ENCODE measurements at regions not wholly inside any gene's neighbourhood (a gene's known extent, or its start where the extent isn't known, plus 50 kb on each side); places are given as distances from the start of the nearest gene placed in this dataset.

DNA sequence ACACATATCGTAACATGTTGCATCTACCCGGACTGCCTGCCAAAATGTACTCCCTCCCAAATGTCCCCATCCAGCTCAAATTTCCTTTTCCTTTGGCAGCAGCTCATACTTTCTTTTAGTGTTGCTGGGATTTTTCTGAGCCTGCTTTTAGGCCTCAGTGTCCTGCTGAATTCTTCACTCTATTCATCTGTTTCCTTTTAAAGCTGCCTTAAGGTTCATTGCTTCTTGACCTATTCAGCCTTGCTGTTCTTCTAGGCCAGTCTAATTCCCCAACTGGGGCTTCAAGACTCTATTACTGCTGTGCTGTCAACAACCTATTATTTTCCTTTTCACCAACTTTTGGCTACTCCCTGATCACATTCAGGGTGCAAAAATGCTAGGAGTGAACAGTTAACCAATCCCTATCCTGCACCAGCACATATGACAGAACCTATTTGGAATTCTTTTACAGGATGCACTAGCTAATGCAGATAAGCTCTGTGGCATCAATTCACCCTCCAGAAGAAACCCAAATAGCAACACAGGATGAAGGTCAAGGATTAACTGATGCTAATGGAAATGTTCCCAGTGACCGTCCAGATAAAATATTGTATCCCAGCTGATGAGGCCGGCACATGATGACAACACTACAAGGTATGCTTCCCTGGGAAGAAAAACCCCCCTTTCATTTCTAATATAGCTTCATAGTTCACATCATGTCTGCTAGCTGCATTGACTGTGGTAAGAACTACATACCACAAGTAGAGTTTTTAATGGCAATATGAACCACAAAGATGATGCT, 114.7 kb upstream of the TTC29 start:
- H3K4me3 Mint-ChIP-seq = no peak overlapping the region
- no peak overlapping the region for H3K27ac Mint-ChIP-seq
- ATAC-seq (replicated peaks) = no peak
- H3K4me1 Mint-ChIP-seq (ENCODE audit: low read depth in 2 of 2) = peaks cover 1 to 8% of the 10 kb centered on the region in 2 donors
- peaks cover 0 to 9% of the 10 kb centered on the region in 2 donors for H3K27me3 Mint-ChIP-seq
- H3K36me3 Mint-ChIP-seq (ENCODE audit: insufficient read depth) = no peaks in the 10 kb centered on the region
- no peaks in the 10 kb centered on the region for H3K9me3 Mint-ChIP-seq
- DNase-seq = no peak

DNA sequence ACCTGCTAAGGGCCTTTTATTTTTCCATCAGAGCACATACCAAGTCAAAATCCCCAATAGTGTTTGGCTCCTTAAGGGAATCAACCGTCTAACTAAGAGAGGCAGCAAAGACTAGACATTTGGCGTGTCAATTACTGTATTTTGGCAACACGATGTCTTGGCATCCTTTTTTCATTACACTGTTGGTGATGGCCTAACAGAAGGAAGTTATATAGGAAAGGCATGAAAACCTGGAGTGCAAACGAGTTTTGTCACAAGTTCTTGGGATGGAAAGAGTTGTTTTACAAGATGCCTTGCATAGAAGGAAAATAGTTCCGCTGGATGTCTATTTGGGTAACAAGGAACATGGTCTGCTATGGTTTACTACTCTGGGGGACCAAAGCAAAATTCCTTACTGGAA, 119.2 kb upstream of the TTC29 start:
- no peaks in the 10 kb centered on the region for H3K9me3 Mint-ChIP-seq

DNA sequence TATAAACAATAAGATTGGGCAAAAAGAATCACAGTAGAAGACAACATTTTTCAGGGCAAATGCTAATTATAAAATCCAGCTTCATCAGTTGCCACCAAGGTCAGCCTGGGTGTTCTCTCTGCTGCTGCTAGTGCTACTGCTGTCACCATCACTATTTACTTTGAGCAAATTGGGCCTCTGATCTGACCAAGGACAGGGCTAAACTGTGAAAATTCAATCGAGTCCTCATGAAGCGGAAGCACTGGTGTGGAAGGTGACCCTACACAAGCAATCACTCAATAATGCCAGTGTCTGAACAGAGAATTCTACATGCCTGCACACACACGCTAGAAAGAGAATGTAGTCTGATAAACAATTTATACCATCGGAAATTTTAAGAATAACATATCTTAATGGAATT, 122.9 kb upstream of the TTC29 start:
- Mint-ChIP-seq H3K27me3 (peaks cover 21 to 23% of the 10 kb centered on the region in 2 donors), H3K9me3 (no peaks in the 10 kb centered on the region), H3K4me3 (no peak overlapping the region), H3K27ac (no peak overlapping the region), H3K36me3 (ENCODE audit: insufficient read depth) (no peaks in the 10 kb centered on the region), H3K4me1 (ENCODE audit: low read depth in 2 of 2) (no peaks in the 10 kb centered on the region)
- ATAC-seq (replicated peaks) (no peak), DNase-seq (no peak)

More for the DNA sequence above, 119.2 kb upstream of the TTC29 start:
- Mint-ChIP-seq H3K27ac (no peak overlapping the region), H3K36me3 (ENCODE audit: insufficient read depth) (no peaks in the 10 kb centered on the region), H3K4me3 (no peak overlapping the region), H3K4me1 (ENCODE audit: low read depth in 2 of 2) (no peaks in the 10 kb centered on the region), H3K27me3 (peaks cover 7 to 15% of the 10 kb centered on the region in 2 donors)
- DNase-seq = no peak
- no peak for ATAC-seq (replicated peaks)

DNA sequence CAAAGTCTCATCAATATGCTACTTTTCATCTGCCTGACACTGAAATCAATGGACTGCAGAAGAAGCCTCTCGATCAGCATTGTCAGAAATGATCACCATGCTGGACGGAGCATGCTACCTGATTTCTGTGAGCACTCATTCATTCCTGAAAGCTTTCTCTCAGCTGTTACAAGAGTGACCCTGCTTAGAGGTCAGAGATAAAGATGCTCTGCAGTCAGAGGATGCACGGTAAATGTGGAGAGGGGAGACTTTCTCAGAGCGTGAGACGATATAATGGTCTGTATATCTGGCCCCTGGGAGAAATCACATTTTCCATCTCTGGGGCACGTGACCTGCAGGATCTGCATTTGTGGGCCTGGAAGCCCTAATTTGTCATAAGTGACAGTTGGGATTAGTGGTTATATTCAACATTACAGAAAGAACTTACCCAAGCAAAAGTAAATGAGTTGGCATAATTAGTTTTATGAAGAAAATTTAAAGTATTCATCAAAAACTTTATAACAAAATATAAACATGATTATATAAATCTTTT, 125.6 kb upstream of the TTC29 start:
- H3K36me3 Mint-ChIP-seq (ENCODE audit: insufficient read depth) = no peaks in the 10 kb centered on the region
- H3K27ac Mint-ChIP-seq = no peak overlapping the region
- DNase-seq = no peak
- no peak for ATAC-seq (replicated peaks)
- H3K4me3 Mint-ChIP-seq = no peak overlapping the region
- no peaks in the 10 kb centered on the region for H3K4me1 Mint-ChIP-seq (ENCODE audit: low read depth in 2 of 2)
- peaks cover 13 to 23% of the 10 kb centered on the region in 2 donors for H3K27me3 Mint-ChIP-seq
- H3K9me3 Mint-ChIP-seq = no peaks in the 10 kb centered on the region

DNA sequence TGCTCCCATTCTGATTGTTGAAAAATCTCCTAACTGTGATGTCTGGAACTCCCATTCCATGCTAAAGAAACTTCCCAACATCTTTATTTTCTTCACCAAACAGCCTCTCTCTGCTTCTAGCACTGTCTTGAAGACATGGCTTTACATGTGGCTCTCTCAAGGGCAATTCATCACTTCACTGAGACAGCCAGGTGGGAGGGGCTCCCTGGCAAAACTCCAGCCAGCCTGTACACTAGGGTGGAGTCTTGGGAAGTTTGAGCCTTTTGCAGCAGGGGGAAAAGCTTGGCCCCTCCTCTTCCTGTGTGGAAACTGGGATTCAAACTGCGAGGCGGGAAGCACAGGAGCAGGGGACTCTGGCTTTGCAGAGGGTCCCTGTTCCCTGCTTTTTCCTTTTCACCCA, 130.5 kb upstream of the TTC29 start:
- Mint-ChIP-seq H3K4me3 (no peak overlapping the region), H3K27ac (no peak overlapping the region), H3K9me3 (no peaks in the 10 kb centered on the region), H3K4me1 (ENCODE audit: low read depth in 2 of 2) (no peaks in the 10 kb centered on the region), H3K27me3 (peaks cover 20 to 28% of the 10 kb centered on the region in 2 donors), H3K36me3 (ENCODE audit: insufficient read depth) (no peaks in the 10 kb centered on the region)
- no peak for ATAC-seq (replicated peaks)
- no peak for DNase-seq

DNA sequence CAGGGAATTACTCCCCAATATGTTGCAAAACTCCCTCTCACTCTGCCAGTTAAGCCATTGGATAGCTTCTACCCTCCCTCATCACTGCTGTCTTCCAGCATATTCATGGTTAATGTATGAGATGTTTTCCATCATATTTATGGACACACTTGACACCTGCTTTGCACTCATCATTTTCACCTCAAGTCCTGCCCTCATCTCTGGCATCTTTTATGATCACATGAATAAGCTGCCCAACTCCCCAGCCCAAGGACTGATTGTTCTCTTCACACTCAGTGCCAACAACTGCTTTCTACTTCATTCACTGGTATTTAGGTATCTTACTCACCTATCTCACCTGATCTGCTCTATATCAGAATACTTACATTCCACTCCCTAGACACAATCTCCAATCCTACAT, 131.1 kb upstream of the TTC29 start:
- H3K9me3 Mint-ChIP-seq = no peaks in the 10 kb centered on the region
- no peak overlapping the region for H3K27ac Mint-ChIP-seq
- H3K27me3 Mint-ChIP-seq = peaks cover 20 to 25% of the 10 kb centered on the region in 2 donors
- H3K4me1 Mint-ChIP-seq (ENCODE audit: low read depth in 2 of 2) = no peaks in the 10 kb centered on the region
- DNase-seq (no peak), ATAC-seq (replicated peaks) (no peak)
- no peaks in the 10 kb centered on the region for H3K36me3 Mint-ChIP-seq (ENCODE audit: insufficient read depth)
- no peak overlapping the region for H3K4me3 Mint-ChIP-seq

DNA sequence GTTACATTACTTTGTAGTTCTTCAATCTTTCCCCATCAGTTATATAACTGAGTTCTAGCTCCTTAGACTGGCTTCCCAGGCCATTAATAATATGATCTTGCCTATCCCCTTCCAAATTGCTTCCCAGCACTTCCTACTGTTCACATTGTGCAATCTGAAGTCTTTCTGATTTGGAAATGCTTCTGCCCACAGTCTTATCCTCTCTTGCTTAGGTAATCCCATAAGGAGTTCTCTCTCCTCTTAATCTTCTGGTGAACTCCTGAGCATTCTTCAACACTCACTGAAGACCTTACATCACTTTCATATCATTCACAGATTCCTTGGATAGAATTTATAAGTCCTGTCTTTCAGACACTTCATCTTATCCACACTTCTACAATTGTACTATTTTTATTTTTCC, 132.7 kb upstream of the TTC29 start:
- H3K36me3 Mint-ChIP-seq (ENCODE audit: insufficient read depth) = no peaks in the 10 kb centered on the region
- no peaks in the 10 kb centered on the region for H3K9me3 Mint-ChIP-seq
- ATAC-seq (replicated peaks) = no peak
- H3K27ac Mint-ChIP-seq = no peak overlapping the region
- DNase-seq = no peak
- H3K4me3 Mint-ChIP-seq = no peak overlapping the region
- no peaks in the 10 kb centered on the region for H3K4me1 Mint-ChIP-seq (ENCODE audit: low read depth in 2 of 2)
- H3K27me3 Mint-ChIP-seq = peaks cover 20 to 25% of the 10 kb centered on the region in 2 donors

DNA sequence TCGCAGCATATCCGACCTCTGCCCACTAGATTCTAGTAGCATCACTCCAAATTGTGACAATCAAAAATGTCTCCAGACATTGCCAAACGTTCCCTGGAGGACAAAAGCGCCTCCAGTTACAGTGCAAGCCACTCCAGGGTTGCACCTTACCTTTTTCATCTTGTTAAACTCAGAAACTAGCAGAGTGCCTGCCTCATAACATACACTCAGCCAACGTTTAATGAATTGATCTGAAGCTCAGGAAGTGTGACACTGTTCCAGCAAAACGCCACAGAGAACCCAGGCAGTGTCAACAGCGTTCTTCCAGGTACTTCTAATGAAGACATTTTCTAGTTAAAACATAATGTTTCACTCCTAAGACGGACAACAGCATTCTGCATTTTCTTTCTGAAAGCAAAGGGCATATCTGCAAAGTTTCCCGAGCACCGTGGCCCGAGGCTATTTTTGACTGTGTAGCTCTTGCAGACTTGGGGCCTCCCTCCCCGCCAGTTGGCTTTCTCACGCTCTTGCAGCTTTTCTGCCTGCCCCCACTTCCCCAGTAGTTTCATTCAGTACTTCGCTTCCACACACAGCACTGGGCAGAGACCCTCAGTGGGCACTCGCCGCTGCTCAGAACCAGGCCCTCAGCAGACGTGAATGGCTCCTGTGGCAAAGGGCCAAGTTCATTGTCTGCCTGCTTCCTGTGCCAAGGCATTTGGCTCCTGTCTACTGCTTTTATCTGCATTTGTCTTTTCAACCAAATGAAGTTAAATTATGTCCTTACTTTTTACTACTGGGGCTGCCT, 133.4 kb upstream of the TTC29 start:
- no peaks in the 10 kb centered on the region for H3K4me1 Mint-ChIP-seq (ENCODE audit: low read depth in 2 of 2)
- no peak overlapping the region for H3K27ac Mint-ChIP-seq
- H3K4me3 Mint-ChIP-seq = no peak overlapping the region
- no peaks in the 10 kb centered on the region for H3K9me3 Mint-ChIP-seq
- DNase-seq (no peak), ATAC-seq (replicated peaks) (no peak)
- H3K36me3 Mint-ChIP-seq (ENCODE audit: insufficient read depth) = no peaks in the 10 kb centered on the region
- peaks cover 20 to 25% of the 10 kb centered on the region in 2 donors for H3K27me3 Mint-ChIP-seq

DNA sequence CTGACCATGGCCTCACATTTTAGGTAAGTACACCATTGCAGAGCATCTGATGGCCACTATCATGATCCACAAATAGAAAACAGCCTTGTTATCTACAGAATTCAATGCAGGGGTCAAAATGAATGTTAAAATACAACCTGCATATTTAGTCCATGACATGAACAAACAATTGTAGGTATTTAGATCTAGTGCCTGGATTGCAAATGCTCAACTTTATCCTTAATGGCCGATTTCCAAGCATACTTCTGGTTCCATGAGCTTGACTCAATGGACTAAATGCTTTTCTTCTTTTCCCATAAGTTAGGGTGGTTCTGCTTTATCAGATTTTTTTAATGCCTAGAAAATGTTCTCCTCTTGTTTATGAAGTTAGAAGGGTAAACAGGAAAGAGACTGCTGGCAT, 139.2 kb upstream of the TTC29 start:
- Mint-ChIP-seq H3K9me3 (no peaks in the 10 kb centered on the region), H3K4me3 (no peak overlapping the region), H3K27me3 (peaks cover 21 to 34% of the 10 kb centered on the region in 2 donors), H3K4me1 (ENCODE audit: low read depth in 2 of 2) (no peaks in the 10 kb centered on the region), H3K27ac (no peak overlapping the region), H3K36me3 (ENCODE audit: insufficient read depth) (no peaks in the 10 kb centered on the region)
- ATAC-seq (replicated peaks) (no peak), DNase-seq (no peak)

DNA sequence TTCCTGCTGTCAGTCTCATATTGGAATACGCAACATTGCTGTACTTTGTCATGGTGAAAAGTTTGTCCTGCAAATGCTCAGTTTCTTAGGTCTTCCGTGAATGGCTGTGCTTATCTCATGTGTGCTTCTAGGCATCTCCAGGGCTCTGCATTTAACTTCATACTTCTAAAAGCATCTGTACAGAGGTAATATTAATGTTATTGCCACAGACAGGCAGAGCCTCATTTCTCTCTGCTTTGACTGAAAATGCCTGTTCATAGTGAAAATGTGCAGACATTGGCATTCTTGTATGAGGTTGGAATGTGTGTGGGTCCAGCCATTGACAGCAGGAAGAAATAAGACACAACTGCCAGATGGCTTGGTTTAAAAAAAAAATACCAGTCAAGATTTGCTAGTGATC, 140.1 kb upstream of the TTC29 start:
- Mint-ChIP-seq H3K4me3 (no peak overlapping the region), H3K36me3 (ENCODE audit: insufficient read depth) (no peaks in the 10 kb centered on the region), H3K27ac (no peak overlapping the region), H3K9me3 (no peaks in the 10 kb centered on the region), H3K4me1 (ENCODE audit: low read depth in 2 of 2) (no peaks in the 10 kb centered on the region), H3K27me3 (peaks cover 24 to 37% of the 10 kb centered on the region in 2 donors)
- no peak for DNase-seq
- no peak for ATAC-seq (replicated peaks)

DNA sequence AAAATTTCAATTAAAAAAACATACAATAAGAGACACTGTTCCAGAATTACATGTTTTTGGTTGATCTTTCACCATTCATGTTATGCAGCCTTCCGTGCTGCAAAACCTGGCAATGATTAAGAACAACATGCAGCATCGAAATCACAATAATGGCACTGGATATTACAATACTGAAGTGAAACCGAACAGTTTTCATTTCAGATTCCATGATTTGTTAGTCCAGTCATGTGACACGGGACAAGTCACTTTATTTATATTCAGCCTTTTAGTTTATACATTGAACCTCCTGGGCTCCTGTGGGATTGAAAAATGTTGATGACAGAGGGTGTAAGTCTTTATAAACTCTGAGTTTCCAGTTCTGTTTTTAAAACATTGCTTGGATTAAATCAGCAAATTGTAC, 142.5 kb upstream of the TTC29 start:
- H3K36me3 Mint-ChIP-seq (ENCODE audit: insufficient read depth) = no peaks in the 10 kb centered on the region
- H3K27me3 Mint-ChIP-seq = peaks cover 25 to 39% of the 10 kb centered on the region in 2 donors
- no peak overlapping the region for H3K4me3 Mint-ChIP-seq
- H3K4me1 Mint-ChIP-seq (ENCODE audit: low read depth in 2 of 2) = no peaks in the 10 kb centered on the region
- ATAC-seq (replicated peaks) = no peak
- H3K9me3 Mint-ChIP-seq = no peaks in the 10 kb centered on the region
- no peak overlapping the region for H3K27ac Mint-ChIP-seq
- DNase-seq = no peak

DNA sequence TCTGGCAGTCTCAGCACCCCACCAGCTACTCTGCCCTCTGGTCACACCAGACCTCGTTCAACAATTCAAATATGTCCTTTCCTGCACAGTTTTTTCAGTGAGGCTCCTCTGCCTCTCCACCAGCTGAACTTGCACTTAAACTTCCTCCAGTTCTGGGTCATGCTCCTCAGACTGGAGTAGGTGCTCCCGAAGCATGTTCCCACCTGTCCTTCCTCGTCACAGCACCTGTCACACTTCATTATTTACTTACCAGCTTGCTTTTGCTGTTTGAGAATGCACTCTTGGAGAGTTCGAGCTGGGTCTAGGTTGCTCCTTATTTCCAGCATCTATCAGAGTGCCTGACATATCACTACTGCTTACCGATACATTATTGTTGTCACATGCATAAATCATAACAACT, 144.8 kb upstream of the TTC29 start:
- ATAC-seq (replicated peaks) = no peak
- Mint-ChIP-seq H3K27me3 (peaks cover 25 to 39% of the 10 kb centered on the region in 2 donors), H3K4me1 (ENCODE audit: low read depth in 2 of 2) (no peaks in the 10 kb centered on the region), H3K9me3 (no peaks in the 10 kb centered on the region), H3K36me3 (ENCODE audit: insufficient read depth) (no peaks in the 10 kb centered on the region), H3K4me3 (no peak overlapping the region), H3K27ac (no peak overlapping the region)
- no peak for DNase-seq

DNA sequence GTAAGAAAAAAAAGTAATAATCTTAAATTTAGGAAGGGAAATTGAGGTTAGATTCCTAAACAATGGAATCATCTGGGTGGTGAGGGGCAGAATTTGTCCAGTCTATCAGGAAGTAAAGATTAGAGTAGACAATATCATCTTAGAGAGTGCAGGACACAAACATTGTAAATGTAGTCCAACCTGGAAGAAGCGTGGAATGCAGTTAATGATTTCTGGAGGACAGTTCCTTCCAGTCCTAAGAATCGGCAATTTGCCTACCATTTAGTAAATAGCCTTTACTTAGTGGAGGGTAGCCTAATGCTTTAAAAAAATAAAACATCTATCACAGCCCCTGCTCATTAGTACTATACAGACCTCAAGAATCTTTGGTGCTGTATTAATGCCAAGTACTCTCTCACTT, 147.5 kb upstream of the TTC29 start:
- H3K27ac Mint-ChIP-seq = no peak overlapping the region
- no peaks in the 10 kb centered on the region for H3K9me3 Mint-ChIP-seq

DNA sequence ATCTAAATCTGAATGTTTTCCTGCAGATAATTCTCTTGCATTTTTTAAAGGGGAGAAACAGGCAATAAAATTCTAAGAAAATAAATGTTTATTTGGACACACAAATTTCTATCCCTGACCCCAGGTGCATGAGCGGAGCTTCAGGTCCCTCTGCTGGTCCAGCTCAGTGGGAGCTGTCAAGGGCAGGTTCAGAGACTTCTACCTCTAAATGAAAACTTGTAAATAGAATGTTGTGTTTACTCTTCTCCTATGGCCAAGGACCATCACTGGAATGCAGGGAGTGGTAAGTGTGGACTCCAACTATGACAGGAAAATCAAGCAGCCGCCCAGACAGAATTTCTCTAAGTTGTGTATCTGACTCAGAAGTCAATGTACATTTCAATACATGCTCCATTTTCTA, 148.6 kb upstream of the TTC29 start:
- DNase-seq (no peak), ATAC-seq (replicated peaks) (no peak)
- no peaks in the 10 kb centered on the region for H3K4me1 Mint-ChIP-seq (ENCODE audit: low read depth in 2 of 2)
- no peak overlapping the region for H3K4me3 Mint-ChIP-seq
- H3K27ac Mint-ChIP-seq = no peak overlapping the region
- peaks cover 21 to 35% of the 10 kb centered on the region in 2 donors for H3K27me3 Mint-ChIP-seq
- no peaks in the 10 kb centered on the region for H3K36me3 Mint-ChIP-seq (ENCODE audit: insufficient read depth)
- H3K9me3 Mint-ChIP-seq = no peaks in the 10 kb centered on the region

More for the DNA sequence above, 147.5 kb upstream of the TTC29 start:
- no peak for ATAC-seq (replicated peaks)
- no peak for DNase-seq
- Mint-ChIP-seq H3K4me3 (no peak overlapping the region), H3K27me3 (peaks cover 22 to 38% of the 10 kb centered on the region in 2 donors), H3K4me1 (ENCODE audit: low read depth in 2 of 2) (no peaks in the 10 kb centered on the region), H3K36me3 (ENCODE audit: insufficient read depth) (no peaks in the 10 kb centered on the region)
